ENCODE measurements at regions not wholly inside any gene's neighbourhood (a gene's known extent, or its start where the extent isn't known, plus 50 kb on each side); places are given as distances from the start of the nearest gene placed in this dataset.
A peak's percentile ranks its signal among the peaks of the same experiment; 100 is the strongest.

DNA sequence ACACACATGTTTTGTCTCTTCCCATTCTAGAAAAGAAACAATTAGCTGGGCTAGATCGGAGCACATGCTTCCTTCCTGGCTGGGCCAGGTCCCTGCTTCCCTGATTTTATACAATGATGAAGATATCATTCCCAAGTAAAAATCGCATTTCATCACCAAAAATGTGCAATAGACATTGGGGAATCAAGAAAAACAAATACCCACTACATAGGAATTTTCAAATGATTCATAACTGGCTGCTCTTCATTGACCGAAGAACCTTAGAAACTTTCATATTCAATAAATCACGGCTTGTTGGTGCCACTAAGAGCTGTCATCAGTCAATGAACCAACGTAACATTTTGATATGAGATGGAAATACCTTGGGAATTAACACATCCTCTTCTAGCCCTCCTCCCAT lies 373.6 kb upstream of the TRIB2 start:
- peak; percentile 27 for DNase-seq (ENCODE audit: low read depth)

DNA sequence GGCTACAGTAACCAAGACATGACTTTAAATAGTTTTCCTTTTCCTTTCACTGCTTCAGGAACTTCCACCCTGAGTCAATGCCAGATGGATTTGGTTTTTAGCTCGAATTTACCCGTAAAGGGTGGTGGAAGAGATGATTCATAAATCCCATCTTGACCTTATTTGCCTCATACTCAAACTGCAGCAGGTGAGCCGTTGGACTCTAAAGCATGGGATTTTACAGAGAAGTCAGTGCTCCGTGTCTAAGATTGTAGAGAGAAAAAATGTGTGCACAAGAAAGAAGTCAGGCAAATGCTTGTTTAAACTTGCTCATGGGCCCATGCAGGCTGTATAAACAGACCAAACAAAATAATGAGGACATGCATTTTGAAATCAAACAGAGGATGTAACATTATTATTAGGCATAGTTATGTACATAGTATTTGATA lies 369.7 kb upstream of the TRIB2 start:
- DNase-seq (ENCODE audit: low read depth): no peak

DNA sequence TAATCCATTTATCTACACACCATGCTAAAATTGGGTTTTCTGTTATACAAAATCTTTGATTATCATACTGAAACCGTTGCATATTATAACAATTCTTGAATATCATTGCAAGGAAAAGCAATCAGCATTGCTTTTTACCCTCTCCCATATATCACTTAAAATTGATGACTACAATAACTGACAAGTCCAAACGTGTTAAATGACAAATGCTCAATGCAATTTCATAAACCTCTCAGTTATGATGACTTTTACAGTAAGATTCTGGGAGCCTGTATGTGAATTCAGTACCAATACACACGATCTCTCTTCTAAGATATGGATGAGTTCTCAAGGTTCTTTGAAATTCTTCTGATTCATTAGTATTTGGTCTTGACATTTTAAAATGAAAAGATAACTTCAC lies 368.5 kb upstream of the TRIB2 start:
- DNase-seq (ENCODE audit: low read depth): no peak

DNA sequence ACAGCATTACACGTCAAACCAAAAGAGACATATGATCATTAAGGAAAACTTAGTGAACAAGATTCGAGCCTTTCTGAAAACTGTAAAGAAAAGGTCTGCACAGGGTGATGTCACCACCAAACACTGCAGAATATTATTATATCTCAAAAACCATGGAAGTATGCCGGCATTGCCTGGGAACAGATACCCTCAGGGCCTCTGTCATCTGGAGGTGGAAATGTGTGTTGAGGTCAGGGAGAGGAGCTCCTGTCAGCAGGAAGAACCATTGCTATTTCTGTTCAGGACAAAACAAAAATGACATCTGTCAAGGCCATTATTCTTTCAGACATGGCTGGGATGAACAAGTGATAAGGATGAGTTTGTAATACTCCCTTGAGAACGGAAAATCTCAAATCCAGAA lies 365.9 kb upstream of the TRIB2 start:
- DNase-seq (ENCODE audit: low read depth): no peak

- no peak for DNase-seq (ENCODE audit: low read depth)
Measured at GRCh38 chr2:12352889-12353288, 363.8 kb upstream of the TRIB2 start.

DNA sequence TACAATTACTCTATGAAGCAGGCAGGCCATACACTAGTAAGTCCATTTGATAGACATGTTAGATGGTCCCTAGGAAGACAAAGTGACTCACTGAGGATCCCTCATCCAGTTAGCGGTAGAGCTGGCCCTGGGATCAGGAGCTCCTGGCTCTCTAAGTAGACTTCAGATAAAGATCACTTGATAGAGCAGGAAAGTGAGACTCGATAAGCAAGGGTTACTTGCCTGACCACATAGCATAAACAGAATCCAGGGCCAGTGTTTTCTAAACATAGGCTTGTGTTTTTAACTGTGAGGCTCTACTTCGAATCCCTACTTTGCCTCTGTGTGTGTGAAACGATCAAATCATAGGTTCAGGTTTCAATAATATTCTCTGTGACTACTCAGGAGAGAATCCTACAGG lies 355.2 kb upstream of the TRIB2 start:
- DNase-seq (ENCODE audit: low read depth): no peak

DNA sequence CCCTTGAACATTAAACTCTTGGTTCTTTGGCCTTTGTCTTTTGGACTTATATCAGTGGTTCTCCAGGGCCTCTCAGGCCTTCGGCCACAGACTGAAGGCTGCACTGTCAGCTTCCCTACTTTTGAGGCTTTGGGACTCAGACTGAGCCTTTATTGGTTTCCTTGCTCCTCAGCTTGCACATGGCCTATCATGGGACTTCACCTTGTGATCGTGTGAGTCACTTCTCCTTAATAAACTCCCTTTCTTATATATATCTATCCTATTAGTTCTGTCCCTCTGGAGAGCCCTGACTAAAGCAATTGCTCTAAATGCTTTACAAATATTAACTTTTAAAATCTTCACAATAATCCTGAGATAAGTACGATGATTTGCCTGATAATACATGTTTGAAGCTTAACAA lies 353.6 kb upstream of the TRIB2 start:
- DNase-seq (ENCODE audit: low read depth): no peak

GRCh38 chr2:12363569-12363968 lies 353.2 kb upstream of the TRIB2 start:
- no peak for DNase-seq (ENCODE audit: low read depth)

- DNase-seq (ENCODE audit: low read depth): no peak
Measured at GRCh38 chr2:12369566-12369965, 347.2 kb upstream of the TRIB2 start.

GRCh38 chr2:12376025-12376424 lies 340.7 kb upstream of the TRIB2 start:
- DNase-seq (ENCODE audit: low read depth): no peak

DNA sequence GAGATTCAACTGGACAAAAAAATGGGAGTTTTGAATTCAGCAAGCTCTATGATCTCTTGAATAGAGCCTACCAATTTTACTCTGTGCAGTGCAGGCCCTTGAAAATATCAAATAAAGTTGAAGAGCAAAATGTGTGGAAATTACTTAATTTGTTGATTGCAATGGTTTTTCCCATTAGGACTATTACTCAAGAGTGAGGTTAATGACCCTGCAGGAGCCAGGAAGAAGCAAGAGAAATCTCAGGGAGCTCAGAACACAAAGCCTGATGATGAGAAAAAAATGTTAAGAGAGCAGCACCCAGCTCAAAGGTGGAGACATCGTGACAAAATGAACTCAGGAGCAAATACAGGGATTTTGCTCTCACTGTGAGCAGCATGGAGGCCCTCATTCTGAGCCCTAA lies 337.6 kb upstream of the TRIB2 start:
- no peak for DNase-seq (ENCODE audit: low read depth)

DNA sequence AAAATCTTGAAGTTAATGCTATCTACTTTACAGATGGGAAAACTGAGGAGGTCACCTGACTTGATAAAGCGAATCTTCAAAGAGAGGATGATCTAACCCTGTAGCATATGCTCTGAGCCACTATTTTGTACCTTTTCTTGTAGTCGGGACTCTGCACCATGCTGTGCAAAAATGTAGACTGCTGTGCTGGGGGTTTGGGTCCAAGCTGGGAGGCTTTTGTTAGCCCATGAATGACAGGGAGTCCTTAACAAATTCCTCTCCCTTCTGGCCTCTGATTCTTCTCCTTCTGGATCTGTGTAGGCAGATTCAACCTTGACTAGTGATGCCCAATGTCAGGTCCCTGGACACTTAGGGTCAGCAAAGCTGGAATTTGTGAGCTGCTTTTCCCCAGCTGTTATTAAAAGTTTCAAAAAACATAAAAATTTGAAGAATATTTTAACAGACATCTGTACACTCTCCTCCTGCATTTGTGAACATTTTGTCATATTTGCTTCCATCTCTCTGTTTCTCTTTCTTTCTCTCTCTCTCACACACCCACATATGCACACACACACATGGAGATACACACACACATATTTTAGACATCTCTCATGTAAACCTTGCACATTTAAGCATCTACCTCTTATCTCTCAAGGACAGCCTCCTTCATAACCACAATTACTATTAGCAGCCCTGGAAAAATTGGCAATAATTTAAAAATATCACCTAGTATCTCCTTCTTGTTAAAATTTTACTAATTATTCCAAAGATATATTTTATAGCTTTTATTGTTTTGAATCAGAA lies 335.0 kb upstream of the TRIB2 start:
- DNase-seq (ENCODE audit: low read depth): no peak

DNA sequence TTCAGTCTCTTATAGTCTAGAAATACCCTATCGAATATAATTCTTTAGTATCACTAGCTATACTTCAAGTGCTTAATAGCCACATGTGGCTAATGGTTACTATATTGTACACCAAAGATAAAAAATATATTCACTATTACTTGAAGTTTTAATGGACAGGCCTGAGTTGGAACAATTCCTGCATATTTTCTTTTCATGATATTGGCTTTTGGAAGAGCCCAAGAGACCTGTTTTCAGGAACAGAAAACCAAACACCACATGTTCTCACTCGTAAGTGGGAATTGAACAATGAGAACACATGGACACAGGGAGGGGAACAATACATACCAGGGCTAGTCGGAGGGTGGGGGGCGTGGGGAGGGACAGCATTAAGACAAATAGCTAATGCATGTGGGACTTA lies 334.4 kb upstream of the TRIB2 start:
- no peak for DNase-seq (ENCODE audit: low read depth)

DNA sequence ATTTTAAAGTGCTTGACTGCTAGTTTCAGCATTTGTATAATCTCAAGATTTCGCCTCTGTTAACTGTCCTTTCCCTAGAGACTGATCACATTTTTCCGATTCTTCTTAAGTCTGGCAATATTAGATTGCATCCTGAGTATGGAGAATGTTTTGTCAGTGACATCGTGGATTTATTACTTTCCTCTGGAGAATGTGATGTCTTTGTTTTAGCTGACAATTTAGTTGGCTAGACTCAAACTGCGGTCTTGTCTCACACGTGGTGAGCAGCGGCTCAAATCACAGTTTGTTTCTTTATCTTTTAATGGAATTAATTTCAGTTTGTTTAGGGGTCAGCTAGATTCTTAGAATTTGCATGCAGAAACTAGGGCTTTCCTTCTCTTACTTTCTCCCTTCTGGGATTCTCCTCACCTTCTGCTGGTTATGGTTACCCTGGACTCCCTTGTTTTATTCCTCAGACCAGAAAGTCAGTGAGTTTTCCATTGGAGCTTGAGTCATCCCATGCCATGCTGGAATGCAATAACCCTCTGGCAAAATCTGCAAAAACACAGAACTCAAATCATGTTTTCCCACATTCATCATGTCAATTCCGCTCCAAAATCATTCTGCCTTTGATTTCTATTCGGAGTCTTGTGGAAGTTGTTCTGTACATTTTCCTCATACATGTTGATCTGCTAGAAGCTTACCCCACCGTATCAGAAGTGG lies 327.2 kb upstream of the TRIB2 start:
- DNase-seq (ENCODE audit: low read depth): peak; percentile 68

- DNase-seq (ENCODE audit: low read depth): no peak
Measured at GRCh38 chr2:12391116-12391515, 325.6 kb upstream of the TRIB2 start.

GRCh38 chr2:12396699-12397098 lies 320.0 kb upstream of the TRIB2 start:
- no peak for DNase-seq (ENCODE audit: low read depth)

GRCh38 chr2:12397854-12398253 lies 318.9 kb upstream of the TRIB2 start:
- DNase-seq (ENCODE audit: low read depth): no peak

GRCh38 chr2:12399240-12399639 lies 317.5 kb upstream of the TRIB2 start:
- DNase-seq (ENCODE audit: low read depth): no peak

GRCh38 chr2:12400543-12400942 lies 316.2 kb upstream of the TRIB2 start:
- no peak for DNase-seq (ENCODE audit: low read depth)

DNA sequence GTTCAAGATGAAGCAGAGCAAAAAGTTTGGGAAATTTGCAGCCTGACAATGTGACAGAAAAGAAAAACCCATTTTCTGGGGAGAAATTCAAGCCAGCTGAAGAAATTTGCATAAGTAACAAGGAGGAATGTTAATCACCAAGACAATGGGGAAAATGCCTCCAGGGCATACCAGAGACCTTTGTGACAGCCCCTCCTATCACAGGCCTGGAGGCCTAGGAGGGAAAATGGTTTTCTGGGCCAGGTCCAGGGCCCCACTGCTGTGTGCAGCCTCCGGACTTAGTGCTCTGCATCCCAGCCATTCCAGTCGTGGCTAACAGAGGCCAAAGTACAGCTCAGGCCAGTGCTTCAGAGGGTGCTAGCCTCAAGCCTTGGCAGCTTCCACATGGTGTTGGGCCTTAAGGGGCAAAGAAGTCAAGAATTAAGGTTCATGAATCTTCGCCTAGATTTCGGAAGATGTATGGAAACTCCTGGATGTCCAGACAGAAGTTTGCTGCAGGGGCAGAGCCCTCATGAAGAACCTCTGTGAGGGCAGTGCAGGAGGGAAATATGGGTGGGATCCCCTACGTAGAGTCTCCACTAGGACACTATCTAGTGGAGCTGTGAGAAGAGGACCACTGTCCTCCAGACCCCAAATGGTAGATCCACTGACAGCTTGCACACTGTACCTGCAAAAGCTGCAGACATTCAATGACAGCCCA lies 314.1 kb upstream of the TRIB2 start:
- DNase-seq (ENCODE audit: low read depth): no peak

GRCh38 chr2:12404497-12404896 lies 312.2 kb upstream of the TRIB2 start:
- DNase-seq (ENCODE audit: low read depth): no peak

DNA sequence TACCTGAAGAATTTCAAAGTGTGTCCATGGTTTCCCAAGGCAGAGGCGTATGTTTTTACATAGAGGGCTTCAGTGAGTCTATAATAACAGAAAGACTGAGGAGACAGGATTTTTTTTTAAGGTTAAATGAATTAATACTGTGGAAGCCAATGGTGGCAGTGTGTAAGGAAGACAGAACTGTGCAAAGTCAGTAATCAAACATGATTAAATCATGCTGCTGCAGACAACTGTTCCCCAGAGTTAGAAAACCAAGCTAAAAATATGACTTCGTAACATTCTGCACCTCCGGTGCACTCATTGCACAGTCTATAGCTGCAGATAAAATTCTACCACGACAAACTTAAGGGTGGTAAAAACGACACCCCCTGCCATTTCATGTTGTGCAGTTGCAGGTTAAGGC lies 309.6 kb upstream of the TRIB2 start:
- DNase-seq (ENCODE audit: low read depth): no peak

DNA sequence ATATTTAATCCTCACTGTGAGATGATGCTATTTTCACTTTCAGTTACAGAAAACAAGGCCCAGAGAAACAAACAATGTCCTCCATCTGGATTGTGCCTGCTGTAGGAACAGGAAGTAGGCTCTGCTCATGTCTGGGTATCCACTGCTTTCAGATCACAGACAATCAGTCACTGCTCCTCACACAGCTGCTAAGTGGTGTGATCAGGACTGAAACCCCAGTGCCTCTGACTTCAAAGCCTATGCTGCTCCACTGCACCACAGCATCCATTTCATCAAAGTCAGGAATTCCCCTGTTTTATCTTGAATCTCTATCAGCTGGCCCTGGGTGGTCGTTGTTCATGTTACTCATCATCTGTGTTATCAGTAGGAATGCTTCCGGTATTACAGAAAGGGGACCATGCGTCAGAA lies 303.8 kb upstream of the TRIB2 start:
- no peak for DNase-seq (ENCODE audit: low read depth)
